ENCODE measurements at regions not wholly inside any gene's neighbourhood (a gene's known extent, or its start where the extent isn't known, plus 50 kb on each side); places are given as distances from the start of the nearest gene placed in this dataset.
"Not testable (repeated sequence)": the region's sequence is repeated elsewhere in the genome, so short reads cannot be mapped to it uniquely, and the experiment has no call there.

DNA sequence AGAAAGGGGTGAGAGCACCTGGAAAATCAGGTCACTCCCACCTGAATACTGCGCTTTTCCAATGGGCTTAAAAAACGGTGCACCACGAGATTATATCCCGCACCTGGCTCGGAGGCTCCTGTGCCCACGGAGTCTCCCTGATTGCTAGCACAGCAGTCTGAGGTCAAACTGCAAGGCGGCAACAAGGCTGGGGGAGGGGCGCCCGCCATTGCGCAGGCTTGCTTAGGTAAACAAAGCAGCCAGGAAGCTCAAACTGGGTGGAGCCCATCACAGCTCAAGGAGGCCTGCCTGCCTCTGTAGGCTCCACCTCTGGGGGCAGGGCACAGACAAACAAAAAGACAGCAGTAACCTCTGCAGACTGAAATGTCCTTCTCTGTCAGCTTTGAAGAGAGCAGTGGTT, 160.6 kb downstream of the EMB start:
- not testable (repeated sequence) for TF ChIP-seq CTCF (optimal IDR thresholded peaks at IDR 0.05 in 1 of 3, IDR thresholded peaks at IDR 0.05 in 1 of 3, conservative IDR thresholded peaks at IDR 0.05 in 1 of 3; ENCODE audit: extremely low read depth in 1 of 3, insufficient read depth in 2 of 3, low read length in 3 of 3); EZH2 (IDR thresholded peaks at IDR 0.05; ENCODE audit: low read length)
